GM19043 (cell line): ENCODE measurements at regions not wholly inside any gene's neighbourhood (a gene's known extent, or its start where the extent isn't known, plus 50 kb on each side); places are given as distances from the start of the nearest gene placed in this dataset.
"Not testable (repeated sequence)": the region's sequence is repeated elsewhere in the genome, so short reads cannot be mapped to it uniquely, and the experiment has no call there.

Experiments
- ATAC-seq: cut with Tn5 transposase; IDR thresholded peaks from one replicate; pipeline ENCODE4 v1.9.1; 2021; ENCODE audit warnings: low read depth; ENCODE audit not compliant: unreplicated experiment

DNA sequence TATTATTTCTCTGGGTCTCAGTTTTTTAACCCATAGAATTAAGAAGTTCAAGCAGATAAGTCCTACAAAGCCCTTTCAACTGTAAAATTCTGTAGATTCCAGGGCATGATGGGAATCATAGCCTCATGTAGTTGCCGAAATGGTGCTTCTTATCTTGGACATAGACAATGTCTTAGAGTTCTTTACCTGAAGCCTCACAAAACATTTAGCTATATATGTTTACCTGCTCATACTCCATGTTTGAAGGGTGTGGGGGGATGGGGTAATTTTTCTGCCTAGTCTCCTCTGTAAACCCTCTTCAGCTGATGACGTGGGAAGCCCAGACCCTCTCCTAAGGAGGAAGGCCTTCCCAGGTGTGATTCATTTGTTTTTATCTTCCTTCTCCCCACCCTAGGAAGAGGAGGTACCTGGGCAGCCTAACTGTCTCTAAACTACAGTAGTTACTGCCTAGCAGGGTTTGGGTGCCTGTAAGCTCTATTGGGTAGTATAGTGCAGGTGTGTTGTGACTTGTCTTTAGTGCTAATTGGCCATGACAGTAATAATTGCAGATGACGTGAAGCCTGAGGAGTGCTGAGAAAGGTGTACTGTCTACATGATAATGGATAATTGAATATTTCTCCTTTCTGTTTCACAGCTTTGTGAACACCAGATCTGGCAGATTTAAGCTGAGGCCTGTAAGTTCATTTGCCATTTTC, 230.8 kb downstream of the TFAP2B start:
- no peak for ATAC-seq

DNA sequence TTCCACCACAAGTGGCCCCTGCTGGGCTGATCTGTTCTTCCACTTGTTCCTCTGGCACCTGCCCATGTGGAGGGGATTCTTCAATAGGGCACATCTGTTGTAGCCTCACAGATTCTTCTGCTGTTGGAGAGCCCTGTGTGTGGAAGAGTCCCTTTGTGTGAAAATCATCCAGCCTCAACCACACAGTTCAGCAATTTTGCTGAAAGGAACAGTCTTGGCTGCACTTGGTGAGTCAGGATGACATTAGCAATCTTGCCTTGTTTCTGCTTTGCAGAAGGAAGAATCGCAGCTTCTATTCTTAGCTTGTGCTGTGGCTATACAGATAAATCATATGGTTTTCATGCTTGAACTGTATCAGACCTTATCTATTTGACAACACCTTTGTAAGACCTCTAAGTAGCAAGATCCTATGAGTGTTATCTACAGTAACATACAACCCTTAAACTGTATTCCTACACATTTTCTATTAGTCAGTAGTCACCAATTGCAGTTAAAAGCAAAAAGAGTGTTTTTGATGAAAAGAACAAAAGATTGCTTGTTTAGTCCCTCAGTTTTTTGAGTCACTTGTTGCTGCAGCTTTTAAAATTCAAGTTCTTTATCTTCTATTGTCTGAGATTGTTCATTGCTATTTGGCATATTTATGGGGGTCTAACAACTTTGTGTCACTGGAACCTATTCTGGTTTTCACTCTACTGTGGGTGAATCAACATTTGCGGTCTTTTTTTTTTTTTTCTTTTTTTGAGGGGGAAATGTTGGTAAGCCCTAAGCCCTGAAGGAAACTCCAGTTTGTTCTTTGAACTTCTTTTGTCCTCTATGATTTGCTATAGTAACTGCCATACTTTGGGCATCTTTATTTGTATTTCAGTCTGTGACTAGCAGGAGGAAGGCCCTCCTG, 231.6 kb downstream of the TFAP2B start:
- ATAC-seq, result no peak

DNA sequence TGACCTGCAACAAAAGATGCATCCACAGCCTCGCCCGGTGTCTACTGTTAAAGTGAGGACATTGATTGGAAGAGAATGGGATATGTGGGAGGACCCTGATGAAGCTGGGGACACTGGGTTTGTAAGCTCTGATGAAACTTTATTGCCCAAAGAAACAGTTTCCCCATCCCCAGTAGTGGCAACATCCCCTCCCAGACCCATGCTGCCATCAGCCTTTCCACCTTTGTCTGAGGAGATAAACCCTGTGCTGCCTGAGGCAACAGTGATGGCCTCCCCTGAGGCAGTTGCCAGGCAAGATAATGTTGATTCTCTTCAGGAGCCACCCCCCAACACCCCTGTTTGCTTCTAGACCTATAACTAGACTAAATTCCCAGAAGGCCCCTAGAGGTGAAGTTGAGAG, 234.0 kb downstream of the TFAP2B start:
- not testable (repeated sequence) for ATAC-seq

DNA sequence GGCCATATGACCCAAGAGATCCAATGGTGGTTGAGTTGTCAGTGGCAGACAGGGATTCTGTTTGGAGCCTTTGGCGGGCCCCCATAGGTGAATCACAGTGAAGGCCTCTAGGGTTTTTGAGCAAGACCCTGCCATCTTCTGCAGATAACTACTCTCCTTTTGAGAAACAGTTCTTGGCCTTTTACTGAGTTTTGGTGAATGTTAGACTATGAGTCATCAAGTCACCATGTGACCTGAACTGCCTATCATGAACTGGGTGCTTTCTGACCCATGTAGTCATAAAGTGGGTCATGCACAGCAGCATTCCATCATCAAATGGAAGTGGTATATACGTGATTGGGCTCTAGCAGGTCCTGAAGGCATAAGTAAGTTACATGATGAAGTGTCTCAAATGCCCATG, 236.6 kb downstream of the TFAP2B start:
- ATAC-seq, result not testable (repeated sequence)

DNA sequence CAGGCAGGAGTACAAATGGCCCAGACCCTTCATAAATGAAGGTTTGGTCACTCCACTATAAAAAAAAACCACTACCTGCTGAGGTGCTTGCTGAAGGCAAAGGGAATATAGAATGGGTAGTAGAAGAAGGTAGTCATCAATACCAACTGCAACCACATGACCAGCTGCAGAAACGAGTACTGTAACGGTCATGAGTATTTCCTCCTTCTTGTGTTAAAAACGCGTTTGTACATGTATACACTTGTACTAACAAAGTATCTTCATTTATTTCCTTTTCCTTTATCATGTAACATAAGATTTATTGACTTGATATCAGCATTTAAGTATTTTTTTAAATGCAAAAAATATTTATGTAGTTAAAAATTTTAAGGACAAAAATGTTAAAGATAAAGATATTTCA, 238.6 kb downstream of the TFAP2B start:
- ATAC-seq, result no peak

DNA sequence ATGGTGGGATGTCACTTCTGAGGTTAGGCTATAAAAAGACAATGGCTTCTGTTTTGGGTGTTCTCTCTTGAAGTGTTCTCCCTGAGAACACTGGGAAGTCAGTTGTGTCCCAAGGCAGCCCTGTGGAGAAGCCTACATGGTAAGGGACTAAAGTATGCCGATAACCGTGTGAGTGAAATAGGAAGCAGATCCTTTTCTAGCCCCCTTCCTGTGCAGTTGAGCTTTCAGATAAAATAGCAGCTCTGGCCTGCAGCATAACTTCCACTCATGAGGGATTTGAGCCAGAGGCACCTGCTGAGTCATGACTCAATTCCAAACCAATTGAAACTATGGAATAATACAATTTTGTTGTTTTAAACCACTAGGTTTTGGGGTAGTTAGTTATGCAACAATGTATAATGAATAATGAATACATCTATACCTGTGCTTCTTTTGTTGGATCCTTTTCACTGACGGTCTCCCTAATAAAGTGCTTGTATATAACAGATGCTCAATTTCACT, 241.6 kb downstream of the TFAP2B start:
- no peak for ATAC-seq

DNA sequence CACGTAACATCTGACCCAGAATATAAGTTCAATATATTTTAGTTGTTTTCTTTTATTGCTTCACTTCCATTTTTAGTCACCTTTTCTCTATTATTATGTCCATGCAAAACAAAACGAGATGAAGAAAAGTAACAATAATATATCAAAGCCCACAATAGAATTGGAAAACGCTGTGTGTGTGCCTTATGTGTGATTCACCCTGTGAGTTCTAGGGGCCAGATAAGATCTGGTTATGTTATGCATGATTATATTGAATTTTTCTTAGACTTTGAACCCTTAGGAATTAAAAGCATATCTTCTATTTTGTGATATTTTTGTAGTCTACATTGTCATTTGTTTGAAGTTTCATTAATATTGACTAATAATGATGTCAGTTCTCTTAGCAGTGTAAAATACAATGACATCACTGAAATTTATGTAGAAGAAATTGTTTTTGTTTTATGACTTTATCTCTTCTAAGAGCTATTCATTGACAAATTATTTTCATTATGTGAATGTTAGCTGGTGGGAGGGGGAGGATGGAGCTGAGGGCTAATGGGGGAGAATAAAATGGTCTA, 243.6 kb downstream of the TFAP2B start:
- no peak for ATAC-seq

DNA sequence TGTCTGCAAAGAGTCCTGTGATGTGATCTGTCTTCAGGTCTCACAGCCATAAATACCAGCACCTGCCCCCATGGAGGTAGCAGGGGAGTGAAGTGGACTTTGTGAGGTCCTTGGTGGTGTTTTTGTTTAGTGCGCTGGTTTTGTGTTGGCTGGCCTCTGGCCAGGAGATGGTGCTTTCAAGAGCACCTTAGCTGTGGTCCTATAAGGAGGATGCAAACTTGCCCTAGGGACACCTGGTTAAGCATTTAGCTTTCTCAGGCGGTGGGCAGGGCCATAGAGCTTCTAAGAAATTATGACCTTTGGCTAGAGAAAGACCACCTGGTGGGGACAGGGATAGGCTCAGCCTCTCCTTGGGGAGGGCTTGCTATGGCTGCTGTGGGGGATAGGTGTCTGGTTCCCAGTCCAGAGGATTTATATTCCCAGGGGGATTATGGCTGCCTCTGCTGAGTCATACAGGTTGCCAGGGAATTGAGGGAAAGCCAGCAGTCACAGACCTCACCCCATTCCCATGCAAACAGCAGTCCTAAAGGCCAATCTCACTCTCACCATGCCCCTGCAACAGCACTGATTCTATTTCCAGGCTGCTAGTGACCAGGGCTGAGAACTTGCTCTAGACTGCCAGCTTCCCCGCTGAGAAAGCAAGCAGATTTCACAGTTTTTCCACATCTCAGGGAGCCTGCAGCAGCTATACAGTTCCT, 259.3 kb downstream of the TFAP2B start:
- no peak for ATAC-seq

DNA sequence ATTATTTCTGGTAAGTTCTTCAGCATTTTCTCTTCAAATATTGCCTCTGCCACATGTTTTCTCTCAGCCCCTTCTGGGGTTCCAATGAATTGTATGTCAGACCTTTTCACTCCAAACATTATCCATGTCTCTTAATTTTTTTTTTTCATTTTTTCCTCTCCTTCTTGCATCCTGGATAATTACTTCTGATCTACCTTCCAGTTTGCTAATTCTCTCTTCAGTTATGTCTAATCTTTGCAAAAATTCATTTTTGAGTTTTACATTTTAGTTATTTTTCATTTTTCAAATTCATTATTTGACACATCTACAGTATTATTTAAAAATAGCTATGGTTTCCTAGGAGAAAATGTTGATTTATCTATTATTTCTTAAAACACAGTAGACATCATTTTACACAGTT, 271.7 kb downstream of the TFAP2B start:
- no peak for ATAC-seq

DNA sequence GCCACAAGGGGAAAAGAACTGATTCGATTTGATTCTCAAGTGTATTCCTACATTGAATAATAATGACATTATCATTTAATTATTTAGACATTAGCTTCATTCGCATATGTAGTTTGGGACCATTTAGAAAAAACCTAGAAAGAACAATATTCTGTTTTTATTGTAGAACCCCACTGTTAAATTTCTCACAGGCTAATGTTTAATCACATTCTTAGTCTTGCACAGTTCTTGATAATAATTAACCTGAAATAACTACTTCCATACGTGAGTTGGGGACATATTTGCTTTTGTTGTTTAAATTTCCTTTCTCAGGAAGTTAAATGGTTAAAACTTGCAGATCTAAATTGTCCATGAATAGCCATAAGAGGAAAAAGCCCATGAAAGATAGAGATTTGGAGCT, 275.2 kb downstream of the TFAP2B start:
- ATAC-seq, result no peak

DNA sequence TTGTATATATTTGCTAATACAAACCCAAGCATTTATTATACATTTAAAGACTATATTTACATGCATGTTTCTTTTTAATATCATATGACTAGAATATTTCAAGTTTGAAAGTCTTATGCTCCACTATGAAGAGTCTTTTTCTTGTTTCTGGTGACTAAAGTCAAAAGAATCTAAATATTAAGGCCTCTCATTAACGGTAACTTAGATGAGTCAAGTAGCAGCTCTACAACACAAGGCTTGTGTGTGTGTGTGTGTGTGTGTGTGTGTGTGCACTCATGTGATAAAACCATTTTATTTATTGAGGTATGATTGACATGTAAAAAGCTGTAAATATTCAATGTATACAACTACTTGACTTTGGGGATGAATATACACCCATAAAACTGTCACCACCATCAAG, 275.6 kb downstream of the TFAP2B start:
- ATAC-seq, result no peak

DNA sequence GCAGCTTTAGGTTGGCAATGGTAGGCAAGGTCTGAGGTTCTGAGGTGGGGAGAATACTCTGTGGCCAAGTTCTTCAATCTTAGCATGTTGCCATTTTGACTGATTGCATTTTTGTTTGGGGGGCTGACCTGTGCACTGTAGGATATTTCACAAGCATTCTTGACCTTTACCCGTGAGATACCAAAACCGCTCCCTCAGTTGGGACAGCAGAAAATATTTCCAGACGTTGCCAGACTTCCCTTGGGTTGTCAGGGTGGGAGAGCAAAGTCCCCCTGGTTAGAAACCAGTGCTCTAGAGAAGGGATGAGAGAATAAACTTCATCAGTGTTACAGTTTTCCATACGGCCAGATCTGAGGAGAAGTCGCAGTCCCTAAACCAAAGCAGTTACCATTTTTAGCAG, 279.6 kb downstream of the TFAP2B start:
- no peak for ATAC-seq

DNA sequence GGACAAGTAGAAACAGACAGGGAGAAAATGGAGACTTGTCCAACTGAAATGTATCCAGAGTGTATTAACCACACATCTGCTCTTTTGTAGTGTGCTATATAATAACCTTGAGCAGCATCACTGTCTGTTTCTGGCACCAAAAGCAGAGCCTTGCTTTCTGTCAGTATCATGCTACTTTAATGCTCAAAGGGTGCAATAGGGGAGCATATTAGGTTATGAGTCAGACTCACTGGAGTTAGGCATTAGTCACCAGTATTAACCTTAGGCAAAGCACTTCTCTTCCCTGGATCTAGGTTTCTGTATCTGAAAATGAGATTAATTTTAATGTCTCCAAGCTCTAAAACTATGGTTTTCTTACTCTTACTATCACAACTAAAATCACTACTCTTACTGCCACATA, 280.1 kb downstream of the TFAP2B start:
- ATAC-seq, result no peak

DNA sequence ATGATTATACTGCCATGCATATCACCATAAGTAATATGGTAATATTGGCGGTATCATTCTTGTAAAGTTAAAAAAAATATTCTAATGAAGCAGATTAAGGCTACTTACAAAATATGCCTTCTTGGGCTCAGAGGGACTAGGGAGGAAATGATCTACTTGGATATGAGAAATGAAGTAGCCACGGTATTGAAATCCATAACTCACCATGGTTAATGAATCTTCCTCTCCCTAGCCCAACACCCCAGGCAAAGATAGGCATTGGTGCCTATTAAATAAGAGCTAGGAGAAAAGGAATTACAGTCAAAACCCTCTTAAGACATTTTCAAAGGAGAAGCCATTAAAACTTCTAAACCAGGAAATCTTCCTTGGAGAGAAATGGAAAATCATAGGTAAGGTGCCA, 280.5 kb downstream of the TFAP2B start:
- no peak for ATAC-seq

DNA sequence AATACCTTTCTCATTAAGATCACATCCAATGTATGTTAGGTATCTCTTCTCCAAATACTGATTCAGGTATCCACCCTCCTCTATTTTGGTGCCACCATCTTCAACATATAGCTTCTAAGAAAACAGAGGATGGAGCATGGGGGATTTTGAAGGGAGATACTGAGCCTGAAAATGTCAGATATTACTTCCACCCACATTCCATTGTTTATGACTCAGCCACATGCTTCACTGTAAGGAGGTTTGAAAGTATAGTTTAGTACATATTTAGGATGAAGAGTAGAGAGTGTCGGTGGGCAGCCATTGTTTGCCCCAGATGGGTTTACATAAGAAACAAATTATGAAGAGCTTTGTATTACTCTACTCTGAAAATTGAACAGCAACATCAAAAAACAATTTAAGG, 286.7 kb downstream of the TFAP2B start:
- no peak for ATAC-seq

DNA sequence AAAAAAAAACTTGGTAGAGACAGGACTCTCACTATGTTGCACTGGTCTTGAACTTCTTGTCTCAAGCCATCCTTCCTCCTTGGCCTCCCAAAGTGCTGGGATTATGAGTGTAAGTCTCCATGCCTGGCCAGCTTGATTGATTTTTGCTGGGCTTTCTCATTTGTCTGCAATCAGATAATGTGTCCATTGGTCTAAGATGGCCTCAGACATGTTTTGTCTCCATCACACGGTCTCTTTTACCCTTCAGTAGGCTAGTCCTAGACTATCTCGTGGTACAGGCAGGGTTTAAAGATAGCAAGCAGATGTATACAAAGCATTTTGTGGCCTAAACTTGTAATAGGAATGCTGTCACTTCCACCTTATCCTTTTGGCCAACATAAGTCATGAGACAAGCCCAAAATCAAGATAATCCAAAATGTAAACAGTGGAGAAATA, 289.1 kb downstream of the TFAP2B start:
- no peak for ATAC-seq

DNA sequence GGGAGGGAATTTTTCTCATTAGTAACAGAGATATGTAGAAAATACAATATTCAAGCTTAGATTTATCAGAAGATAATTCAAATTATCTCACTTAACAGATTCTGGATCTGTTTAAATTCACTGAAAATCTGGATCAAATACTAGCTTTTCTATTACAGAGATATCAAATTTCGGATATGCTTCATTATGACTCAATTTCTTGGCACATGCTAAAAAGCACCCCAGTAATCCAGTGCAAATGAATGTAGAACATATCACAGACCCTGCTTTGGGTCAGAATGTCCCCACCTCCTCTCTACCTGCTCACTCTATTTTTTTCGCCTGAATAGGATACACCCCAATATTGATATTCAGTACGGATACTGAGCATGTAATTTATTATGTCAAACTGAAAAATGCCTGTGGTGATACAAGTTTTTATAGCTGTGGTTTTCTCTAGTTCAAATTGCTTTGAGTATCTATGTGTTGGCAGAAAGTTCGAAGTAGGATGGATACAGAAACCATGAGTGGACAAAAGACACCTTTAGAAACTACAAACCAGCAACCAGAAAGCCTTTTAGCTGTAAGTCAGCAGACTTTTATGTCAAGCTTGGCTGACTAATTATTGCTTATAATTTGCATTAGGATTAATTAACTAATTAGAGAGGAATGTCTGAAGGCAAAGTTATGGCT, 290.0 kb downstream of the TFAP2B start:
- ATAC-seq, result no peak

DNA sequence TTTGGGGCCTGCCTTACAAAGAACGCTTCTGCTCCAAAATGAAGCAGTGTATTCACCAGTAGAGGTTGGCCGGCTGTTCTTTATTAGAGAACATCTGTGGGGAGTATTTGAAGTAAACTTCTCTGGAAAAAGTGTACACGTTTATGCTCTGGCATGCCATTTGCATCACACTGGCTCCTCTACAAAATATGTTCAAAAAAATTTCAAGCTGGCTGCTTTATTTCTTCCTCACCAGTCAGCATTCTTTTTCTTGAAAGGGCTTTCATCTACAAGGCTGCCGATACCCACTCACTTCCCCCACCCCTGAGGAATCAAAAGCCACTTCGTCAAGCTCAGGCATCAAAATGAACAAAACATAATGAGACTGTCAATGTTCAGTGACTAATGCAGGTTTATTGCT, 294.1 kb downstream of the TFAP2B start:
- no peak for ATAC-seq

DNA sequence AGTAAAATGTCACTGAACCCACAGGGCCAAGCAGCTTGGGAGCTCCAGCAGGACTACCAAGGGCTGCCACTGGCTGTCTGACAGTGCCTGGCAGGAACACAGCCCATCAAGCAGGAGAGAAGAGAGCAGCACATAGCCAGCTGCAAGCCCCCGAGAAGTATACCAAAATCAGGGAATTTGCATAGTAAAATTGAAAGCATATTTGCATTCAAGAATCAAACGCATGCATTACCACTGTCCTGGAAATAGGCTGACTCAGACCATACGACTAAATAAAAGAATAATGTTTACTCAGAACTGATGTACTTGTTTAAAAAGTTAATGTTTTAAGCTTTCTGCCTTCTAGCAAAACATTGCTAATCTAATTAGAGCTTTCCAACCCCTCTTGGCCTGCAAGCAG, 298.1 kb downstream of the TFAP2B start:
- ATAC-seq, result no peak

DNA sequence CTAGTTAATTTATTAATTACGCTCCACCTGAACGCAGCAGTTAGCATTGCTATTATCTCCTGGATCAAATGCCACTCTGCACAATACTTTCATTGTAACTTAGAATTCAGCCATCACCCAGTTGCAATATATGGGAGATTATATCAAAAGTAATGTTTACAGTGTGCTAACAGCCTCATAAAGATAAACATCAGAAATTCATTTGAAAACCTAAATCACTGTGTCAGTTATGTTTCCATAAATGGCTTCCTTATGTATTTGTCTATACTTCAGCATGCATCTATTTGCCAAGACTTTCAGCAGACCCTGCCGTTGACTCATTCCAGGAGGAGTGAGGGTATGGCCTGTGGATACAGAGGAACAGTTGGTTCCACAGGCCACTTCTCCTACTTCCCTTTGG, 300.1 kb downstream of the TFAP2B start:
- ATAC-seq, result no peak
